Aorta (tissue), 5 donors: ENCODE measurements at regions not wholly inside any gene's neighbourhood (a gene's known extent, or its start where the extent isn't known, plus 50 kb on each side); places are given as distances from the start of the nearest gene placed in this dataset.
"Not testable (repeated sequence)": the region's sequence is repeated elsewhere in the genome, so short reads cannot be mapped to it uniquely, and the experiment has no call there.

Source experiments
- ATAC-seq: fragments of 200-7000 bp; cut with Tn5 transposase; one replicate; pipeline ENCODE4 v1.9.1; 2022; ENCODE audit warnings: moderate library complexity; ENCODE audit not compliant: low FRiP score
- DNase-seq, 2 donors: peaks; one replicate each; pipeline ENCODE4 v3.0.0-alpha.2; 2020
- H3K27ac ChIP-seq, 2 donors: one replicate each; pipeline ENCODE4 v1.5.1; 2013; ENCODE audit warnings: low read length in 2 of 2, mild to moderate bottlenecking in 2 of 2, moderate library complexity in 2 of 2, control low read depth in 1 of 2, inconsistent platforms in 1 of 2, low read depth in 1 of 2
- H3K27me3 ChIP-seq, 2 donors: one replicate each; pipeline ENCODE4 v1.6.1; 2013; ENCODE audit warnings: control low read depth in 1 of 2, low read length in 1 of 2, mild to moderate bottlenecking in 1 of 2, moderate library complexity in 1 of 2; ENCODE audit not compliant: insufficient read depth in 2 of 2, control insufficient read depth in 1 of 2
- H3K36me3 ChIP-seq, 2 donors: one replicate each; pipeline ENCODE4 v1.6.1; 2013; ENCODE audit warnings: control low read depth in 1 of 2, low read length in 1 of 2, mild to moderate bottlenecking in 1 of 2; ENCODE audit not compliant: insufficient read depth in 2 of 2, control insufficient read depth in 1 of 2
- H3K4me1 ChIP-seq, 2 donors: one replicate each; pipeline ENCODE4 v1.6.1; 2013; ENCODE audit warnings: low read length in 2 of 2, control low read depth in 1 of 2, mild to moderate bottlenecking in 1 of 2, moderate library complexity in 1 of 2; ENCODE audit not compliant: insufficient read depth in 2 of 2, control insufficient read depth in 1 of 2
- H3K4me3 ChIP-seq, 2 donors: one replicate each; pipeline ENCODE4 v1.5.1; 2013; ENCODE audit warnings: low read length in 2 of 2, control low read depth in 1 of 2, mild to moderate bottlenecking in 1 of 2
- H3K9me3 ChIP-seq: one replicate; pipeline ENCODE4 v1.6.1; 2013; ENCODE audit warnings: mild to moderate bottlenecking, low read length; ENCODE audit not compliant: control insufficient read depth
- WGBS, 2 donors: extraction: QIAGEN DNeasy Blood & Tissue Kit; methylation state at CpG; one replicate each; pipeline ENCODE4 v1.1.7; 2013; 5-methylcytosine and 5-hydroxymethylcytosine counted together
- intact Hi-C, 2 donors: fragments of 100-400 bp; cut with DNase I; formaldehyde crosslinking; loops; one replicate each; pipeline versions ENCODE4 v1.14.2 to v1.15.0; 2022
- donor health status: healthy with polysubstance abuse.
- donor health status: Bipolar disorder and iron deficiency.
- donor health status: DM: no; HTN: no; CAD: no.
- donor health status: DM: no; HTN: no; CAD: no.
- donor health status: DM: yes; HTN: yes; CAD: no.

DNA sequence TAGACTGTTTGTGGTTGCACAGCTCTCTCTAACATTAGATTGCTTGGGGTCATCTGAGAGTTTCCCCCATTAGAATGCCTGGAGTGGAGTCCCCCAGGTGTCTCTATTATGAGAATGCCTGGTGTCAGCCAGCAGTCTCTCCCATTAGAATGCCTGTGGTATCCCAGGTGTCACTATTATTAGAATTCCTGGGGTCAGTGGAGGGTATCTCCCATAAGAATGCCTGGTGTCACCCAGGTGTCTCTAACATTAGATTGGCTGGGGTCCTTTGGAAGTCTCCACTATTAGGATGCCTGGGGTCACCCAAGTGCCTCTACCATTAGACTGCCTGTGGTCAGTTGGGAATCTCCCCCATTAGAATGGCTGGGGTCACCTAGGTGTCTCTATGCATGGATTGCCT lies 1495.1 kb downstream of the UQCRFS1 start:
- Histone ChIP-seq H3K27ac (no peak overlapping the region), H3K4me3 (no peak overlapping the region), H3K9me3 (no peaks in the 10 kb centered on the region), H3K27me3 (no peaks in the 10 kb centered on the region), H3K4me1 (no peaks in the 10 kb centered on the region), H3K36me3 (no peaks in the 10 kb centered on the region)
- ATAC-seq (no peak), DNase-seq (no peak)
- intact Hi-C loops, result no loop called here

DNA sequence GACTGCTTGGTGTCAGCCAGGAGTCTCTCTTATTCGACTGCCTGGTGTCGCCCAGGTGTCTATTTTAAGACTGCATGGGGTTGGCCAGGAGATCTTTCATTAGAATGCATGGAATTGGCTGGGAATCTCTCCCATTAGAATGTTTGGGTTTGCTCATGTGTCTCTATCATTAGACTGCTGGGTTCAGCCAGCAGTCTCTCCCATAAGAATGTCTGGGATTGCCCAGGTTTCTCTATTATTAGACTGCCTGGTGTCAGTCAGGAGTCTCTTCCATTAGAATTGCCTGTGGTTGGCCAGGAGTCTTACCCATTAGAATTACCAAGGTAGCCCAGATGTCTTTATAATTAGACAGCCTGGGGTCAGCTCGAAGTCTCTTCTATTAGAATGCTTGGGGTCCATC lies 1496.0 kb downstream of the UQCRFS1 start:
- H3K4me1 ChIP-seq, result no peaks in the 10 kb centered on the region
- H3K36me3 ChIP-seq, result no peaks in the 10 kb centered on the region
- no peaks in the 10 kb centered on the region for H3K27me3 ChIP-seq
- intact Hi-C loops, result no loop called here
- ATAC-seq (no peak), DNase-seq (no peak)
- no peaks in the 10 kb centered on the region for H3K9me3 ChIP-seq
- WGBS, 2 donors, result 57% methylated on average over 3 of the region's 3 CpGs
- no peak overlapping the region for H3K4me3 ChIP-seq
- H3K27ac ChIP-seq, result no peak overlapping the region

DNA sequence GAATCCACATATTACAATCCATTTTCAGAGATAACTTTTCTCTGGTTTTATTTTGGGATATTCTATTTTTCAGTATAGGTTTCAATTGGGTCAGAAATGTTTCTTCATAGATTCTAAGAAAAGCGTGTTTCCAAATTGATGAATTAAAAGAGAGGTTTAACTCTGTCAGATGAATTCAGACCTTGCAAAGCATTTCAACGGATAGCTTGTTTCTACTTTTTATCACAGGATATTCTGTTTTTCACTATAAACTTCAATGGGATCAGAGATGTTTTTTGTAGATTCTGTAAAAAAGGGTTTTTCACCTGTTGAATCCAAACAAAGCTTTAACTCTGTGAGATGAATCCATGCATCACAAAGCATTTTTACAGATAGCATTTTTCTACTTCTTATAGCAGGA lies 1498.1 kb downstream of the UQCRFS1 start:
- no peak overlapping the region for H3K27ac ChIP-seq

DNA sequence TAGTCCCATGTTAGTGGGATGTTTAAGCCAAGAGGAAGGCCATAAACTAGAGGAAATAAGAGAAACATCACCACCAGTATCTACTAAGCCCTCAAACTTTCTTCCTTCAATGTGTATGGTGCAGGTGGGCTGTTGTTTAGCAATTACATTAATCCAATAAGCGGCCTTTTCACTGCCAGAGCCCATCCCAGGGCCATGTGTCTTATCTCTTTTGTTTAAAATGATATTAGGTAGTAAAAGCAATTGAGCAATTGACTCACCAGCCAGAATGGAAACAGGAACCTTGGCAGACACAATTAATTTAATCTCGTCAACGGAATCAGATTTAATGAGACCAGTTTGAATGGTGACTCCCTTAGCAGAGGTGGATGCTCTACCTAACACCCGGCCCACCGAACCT lies 1503.5 kb downstream of the UQCRFS1 start:
- Histone ChIP-seq H3K4me1 (no peaks in the 10 kb centered on the region), H3K36me3 (no peaks in the 10 kb centered on the region), H3K27ac (no peak overlapping the region), H3K27me3 (no peaks in the 10 kb centered on the region), H3K4me3 (no peak overlapping the region), H3K9me3 (peaks cover 4% of the 10 kb centered on the region)
- intact Hi-C loops, result no loop called here
- DNase-seq (no peak), ATAC-seq (no peak)
- 56 to 74% methylated on average over 5 of the region's 5 CpGs for WGBS, 2 donors

More for the DNA sequence above, 1498.1 kb downstream of the UQCRFS1 start:
- no peak overlapping the region for H3K4me3 ChIP-seq
- no peaks in the 10 kb centered on the region for H3K4me1 ChIP-seq
- H3K36me3 ChIP-seq, result no peaks in the 10 kb centered on the region
- ATAC-seq (no peak), DNase-seq (no peak)
- H3K9me3 ChIP-seq, result peaks cover 2% of the 10 kb centered on the region
- 66 to 71% methylated on average over 2 of the region's 2 CpGs for WGBS, 2 donors
- H3K27me3 ChIP-seq, result no peaks in the 10 kb centered on the region
- intact Hi-C loops, result no loop called here

DNA sequence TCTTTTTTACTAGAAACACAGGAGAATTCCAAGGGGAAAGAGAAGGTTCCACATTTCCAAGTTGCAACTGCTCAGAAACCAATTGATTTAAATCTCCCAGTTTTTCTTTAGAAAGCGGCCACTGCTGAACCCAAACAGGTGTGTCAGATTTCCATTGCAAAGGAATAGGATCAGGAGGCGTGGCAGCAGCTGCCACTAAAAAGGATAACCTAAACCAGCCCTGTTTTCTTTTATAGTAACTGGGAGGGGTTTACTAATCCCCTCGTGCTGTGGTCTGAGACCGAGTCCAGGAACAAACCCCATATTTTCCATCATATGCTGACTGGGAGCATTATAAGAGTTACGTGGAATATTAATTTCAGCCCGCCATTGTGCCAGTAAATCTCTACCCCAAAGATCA lies 1504.0 kb downstream of the UQCRFS1 start:
- H3K9me3 ChIP-seq, ATAC-seq, DNase-seq, H3K27ac ChIP-seq, intact Hi-C loops, H3K4me3 ChIP-seq, H3K4me1 ChIP-seq, H3K36me3 ChIP-seq, H3K27me3 ChIP-seq: not testable (repeated sequence)
- WGBS, 2 donors, result 68% methylated on average over 6 of the region's 6 CpGs

DNA sequence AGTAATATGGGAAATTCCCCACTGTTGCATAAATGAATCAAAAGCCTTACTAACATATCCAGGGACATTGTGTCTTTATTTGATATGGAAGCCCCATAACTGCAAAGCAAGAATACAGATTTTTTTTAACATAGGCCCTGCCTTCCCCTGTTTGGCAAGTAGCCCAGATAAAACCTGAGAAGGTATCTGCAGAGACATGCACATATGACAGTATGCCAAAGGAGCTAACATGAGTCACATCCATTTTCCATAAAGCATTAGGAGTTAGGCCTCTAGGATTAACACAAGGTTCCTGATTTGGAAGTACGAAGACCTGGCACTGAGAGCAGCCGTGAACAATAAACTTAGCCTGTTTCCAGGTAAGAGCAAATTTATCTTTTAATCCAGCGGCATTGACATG lies 1505.9 kb downstream of the UQCRFS1 start:
- ATAC-seq, H3K36me3 ChIP-seq, DNase-seq, H3K27ac ChIP-seq, H3K9me3 ChIP-seq, H3K4me1 ChIP-seq, intact Hi-C loops, H3K4me3 ChIP-seq, H3K27me3 ChIP-seq: not testable (repeated sequence)
- 88 to 89% methylated on average over 3 of the region's 3 CpGs for WGBS, 2 donors

DNA sequence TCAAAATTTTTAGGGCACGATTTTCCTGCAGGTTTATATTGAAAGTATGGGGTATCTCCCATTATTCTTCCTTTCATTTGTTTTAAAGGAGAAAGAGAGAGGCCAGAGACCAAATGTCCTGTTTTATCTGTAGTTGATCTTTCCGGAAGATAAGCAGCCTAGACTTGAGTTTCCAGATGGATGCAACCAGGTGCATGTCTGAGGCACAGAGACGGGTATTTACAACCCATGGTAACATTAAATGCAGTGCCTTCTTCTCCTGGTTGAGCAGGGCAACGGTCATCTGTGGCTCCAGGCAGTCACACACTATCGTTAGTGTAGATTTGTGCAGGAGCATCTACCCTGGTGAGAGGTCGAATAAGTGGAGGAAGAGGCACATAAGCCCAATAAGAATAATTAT lies 1507.1 kb downstream of the UQCRFS1 start:
- no peaks in the 10 kb centered on the region for H3K27me3 ChIP-seq
- no peak overlapping the region for H3K27ac ChIP-seq
- WGBS, 2 donors, result 58 to 60% methylated on average over 6 of the region's 6 CpGs
- ATAC-seq (no peak), DNase-seq (no peak)
- H3K36me3 ChIP-seq, result no peaks in the 10 kb centered on the region
- peaks cover 2% of the 10 kb centered on the region for H3K9me3 ChIP-seq
- no peaks in the 10 kb centered on the region for H3K4me1 ChIP-seq
- no peak overlapping the region for H3K4me3 ChIP-seq
- intact Hi-C loops, result no loop called here

DNA sequence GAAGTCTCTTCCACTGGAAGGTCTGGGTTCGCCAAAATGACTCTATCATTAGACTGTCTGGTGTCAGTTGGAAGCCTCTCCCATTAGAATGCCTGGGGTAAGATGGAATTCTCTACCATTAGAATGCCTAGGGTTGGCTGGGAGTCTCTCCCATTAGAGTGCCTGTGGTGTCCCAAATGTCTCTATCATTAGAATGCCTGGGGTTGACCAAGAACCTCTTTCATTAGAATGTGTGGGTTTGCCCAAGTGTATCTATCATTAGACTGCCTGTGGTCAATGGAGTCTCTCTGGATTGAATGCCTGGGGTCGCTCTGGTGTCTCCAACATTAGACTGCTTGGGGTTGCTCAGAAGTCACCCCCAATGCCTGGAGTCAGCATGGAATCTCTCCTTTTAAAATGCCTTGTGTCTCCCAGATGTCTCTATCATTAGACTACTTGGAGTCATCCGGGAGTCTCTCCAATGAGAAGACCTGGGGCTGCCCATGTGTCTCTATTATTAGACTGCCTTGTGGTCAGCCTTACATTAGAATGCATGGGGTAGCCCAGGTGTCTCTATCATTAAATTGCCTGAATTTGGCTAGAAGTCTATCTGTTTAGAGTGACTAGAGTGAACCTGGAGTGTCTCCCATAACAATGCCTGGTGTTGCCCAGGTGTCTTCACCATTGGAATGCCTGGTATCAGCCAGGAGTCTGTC lies 1518.4 kb downstream of the UQCRFS1 start:
- DNase-seq (no peak), ATAC-seq (no peak)
- Histone ChIP-seq H3K36me3 (no peaks in the 10 kb centered on the region), H3K4me3 (no peak overlapping the region), H3K9me3 (peaks cover 15% of the 10 kb centered on the region), H3K27me3 (no peaks in the 10 kb centered on the region), H3K4me1 (no peaks in the 10 kb centered on the region), H3K27ac (no peak overlapping the region)
- WGBS, 2 donors, result 59 to 67% methylated on average over 3 of the region's 3 CpGs
- intact Hi-C loops, result no loop called here

DNA sequence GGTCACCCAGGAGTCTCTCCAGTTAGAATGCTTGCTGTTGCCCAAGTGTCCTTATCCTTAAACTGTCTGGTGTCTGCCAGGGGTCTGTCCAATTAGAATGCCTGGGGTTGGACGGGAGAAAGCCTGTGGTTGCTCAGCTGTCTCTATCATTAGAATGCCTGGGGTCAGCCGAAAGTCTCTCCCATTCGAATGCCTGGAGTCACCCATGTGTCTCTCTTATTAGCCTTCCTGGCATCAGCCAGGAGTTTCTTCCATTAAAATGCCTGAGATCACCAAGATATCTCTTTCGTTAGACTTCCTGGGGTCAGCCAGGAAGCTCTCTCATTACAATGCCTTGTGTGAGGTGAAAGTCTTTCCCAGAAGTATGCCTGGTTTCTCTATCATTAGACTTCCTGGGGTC lies 1521.0 kb downstream of the UQCRFS1 start:
- DNase-seq (no peak), ATAC-seq (no peak)
- H3K27ac ChIP-seq, result no peak overlapping the region
- H3K4me1 ChIP-seq, result no peaks in the 10 kb centered on the region
- H3K4me3 ChIP-seq, result no peak overlapping the region
- no peaks in the 10 kb centered on the region for H3K27me3 ChIP-seq
- intact Hi-C loops, result no loop called here
- peaks cover 15% of the 10 kb centered on the region for H3K9me3 ChIP-seq
- H3K36me3 ChIP-seq, result no peaks in the 10 kb centered on the region
- WGBS, 2 donors, result 53 to 58% methylated on average over 4 of the region's 4 CpGs
